GDM1 (cell line): ENCODE measurements at regions not wholly inside any gene's neighbourhood (a gene's known extent, or its start where the extent isn't known, plus 50 kb on each side); places are given as distances from the start of the nearest gene placed in this dataset.
"Not testable (repeated sequence)": the region's sequence is repeated elsewhere in the genome, so short reads cannot be mapped to it uniquely, and the experiment has no call there.

ENCODE experiments used
- DNase-seq: peaks from one replicate; lab custom pipeline; 2025; lab: John Stamatoyannopoulos, UW

GRCh38 chr11:87970762-87971161, 204.5 kb downstream of the RAB38 start:
- no peak for DNase-seq

- DNase-seq: no peak
Observed at GRCh38 chr11:87967459-87967858, 207.8 kb downstream of the RAB38 start.

GRCh38 chr11:87966694-87967093, 208.5 kb downstream of the RAB38 start:
- DNase-seq: no peak

GRCh38 chr11:87966216-87966615, 209.0 kb downstream of the RAB38 start:
- DNase-seq: no peak

DNA sequence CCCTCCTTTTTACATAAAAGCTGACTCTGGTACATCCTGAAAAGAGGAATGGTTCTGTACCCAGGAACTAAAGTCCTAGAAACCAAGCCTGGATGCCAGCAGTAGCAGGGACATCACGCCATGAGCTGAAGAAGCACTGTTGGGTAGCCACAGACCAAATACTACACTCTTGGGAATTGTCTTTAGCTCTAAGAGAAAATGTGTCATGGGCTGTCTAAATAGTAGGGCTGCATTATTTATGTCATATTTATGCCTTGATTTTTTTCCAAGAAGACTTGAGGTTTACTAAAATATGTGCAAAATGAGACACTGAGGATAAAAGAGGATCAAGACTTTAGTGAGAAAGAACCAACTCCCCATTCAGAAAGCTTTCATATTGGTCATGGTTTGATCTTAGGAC, 213.6 kb downstream of the RAB38 start:
- no peak for DNase-seq

- no peak for DNase-seq
Observed at GRCh38 chr11:87957961-87958360, 217.3 kb downstream of the RAB38 start.

GRCh38 chr11:87954476-87954875, 220.8 kb downstream of the RAB38 start:
- peak; percentile 36 for DNase-seq

DNA sequence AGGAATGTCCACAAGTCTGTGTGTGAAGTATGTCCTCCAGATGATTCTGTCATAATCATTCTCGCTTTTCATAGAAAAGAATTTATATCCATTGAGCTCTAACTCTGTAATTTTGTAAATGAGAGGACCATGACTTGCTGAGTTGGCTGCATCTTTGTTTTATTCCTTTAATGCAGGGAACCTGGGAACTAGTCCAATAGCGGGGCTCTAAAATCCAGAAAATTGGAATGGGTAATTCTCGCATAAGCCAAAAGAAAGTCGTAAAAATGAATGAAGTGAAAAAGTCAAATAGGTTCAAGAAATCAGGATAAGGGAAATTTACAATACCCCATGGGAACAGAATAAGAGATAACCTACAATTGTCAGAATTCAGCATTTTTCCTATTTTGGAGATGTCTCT, 232.5 kb downstream of the RAB38 start:
- no peak for DNase-seq

GRCh38 chr11:87934182-87934581, 241.1 kb downstream of the RAB38 start:
- DNase-seq: no peak

- no peak for DNase-seq
Observed at GRCh38 chr11:87926250-87926970, 248.8 kb downstream of the RAB38 start.

DNA sequence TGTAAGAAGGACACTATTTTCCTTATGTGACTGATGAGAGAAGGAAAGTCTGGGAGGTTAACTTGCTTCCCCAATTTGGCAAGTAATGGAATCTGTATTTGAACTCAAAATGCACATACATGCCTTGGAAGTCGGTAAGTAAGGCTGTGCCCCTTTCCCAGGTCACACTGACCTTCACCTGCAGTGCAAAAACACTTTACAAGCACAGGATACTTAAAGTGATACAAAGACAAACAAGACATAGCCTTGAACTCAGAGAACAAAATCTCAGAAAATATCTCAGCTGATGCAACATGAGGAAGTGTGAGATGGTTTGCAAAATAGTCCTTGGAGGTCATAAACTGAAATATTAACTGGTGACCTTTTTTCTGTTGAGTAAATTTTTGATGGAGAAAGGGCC, 251.1 kb downstream of the RAB38 start:
- no peak for DNase-seq

GRCh38 chr11:87917111-87917510, 258.1 kb downstream of the RAB38 start:
- no peak for DNase-seq

DNA sequence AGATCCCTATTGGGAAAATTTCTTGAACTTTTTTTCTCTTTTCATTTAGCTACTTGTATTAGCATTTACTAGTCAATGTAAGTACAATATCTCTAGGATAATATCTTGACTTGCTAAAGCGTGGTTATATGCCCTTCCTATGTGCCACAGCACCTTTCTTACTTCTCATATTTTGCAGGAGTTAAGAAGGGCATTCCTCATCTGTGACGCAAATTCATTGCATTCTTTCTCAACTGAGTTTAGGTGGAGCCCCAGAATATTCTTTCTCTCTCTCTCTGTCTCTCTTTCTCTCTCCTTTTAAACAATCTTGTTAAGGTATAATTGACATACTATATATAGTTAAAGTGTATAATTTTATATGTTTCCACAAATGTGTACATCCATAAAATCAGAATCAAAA, 266.1 kb downstream of the RAB38 start:
- DNase-seq: no peak

- no peak for DNase-seq
Observed at GRCh38 chr11:87908086-87908485, 267.2 kb downstream of the RAB38 start.

DNA sequence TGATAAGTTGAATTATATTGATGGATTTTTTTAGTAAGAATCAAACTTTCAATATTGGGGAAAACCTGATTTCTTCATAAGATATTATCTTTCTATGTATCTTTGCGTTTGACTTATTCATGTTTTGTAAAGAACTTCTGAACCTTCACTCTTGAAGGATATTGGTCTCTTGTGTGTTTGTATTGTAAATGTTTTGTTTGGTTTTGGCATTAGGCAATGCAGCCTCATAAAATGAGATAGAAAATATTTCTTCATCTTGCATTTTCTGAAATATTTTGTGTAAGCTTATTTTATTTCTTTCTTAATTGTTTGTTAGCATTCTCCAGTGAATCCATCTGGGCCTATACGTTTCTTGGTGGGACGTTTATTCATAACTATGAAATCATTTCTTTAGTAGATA, 271.9 kb downstream of the RAB38 start:
- no peak for DNase-seq

GRCh38 chr11:87901341-87901740, 273.9 kb downstream of the RAB38 start:
- no peak for DNase-seq

DNA sequence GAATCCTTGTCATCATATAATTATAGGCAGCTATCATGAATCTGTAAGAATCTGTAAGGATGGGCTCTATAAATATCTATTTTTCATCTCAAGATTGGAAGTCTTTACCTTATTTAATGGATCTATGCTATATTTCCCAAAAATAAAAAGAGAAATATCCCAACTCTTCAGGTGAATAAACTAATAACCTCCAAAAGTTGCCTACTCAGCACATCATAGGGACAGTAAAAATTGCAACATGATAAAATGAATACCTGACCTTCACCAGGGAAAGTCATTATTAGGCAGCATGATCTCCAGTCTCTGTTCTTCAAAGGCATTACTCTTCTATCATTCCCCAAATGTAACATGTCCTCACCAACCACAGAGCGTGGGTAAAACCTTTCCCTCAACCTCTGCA, 277.3 kb downstream of the RAB38 start:
- no peak for DNase-seq

DNA sequence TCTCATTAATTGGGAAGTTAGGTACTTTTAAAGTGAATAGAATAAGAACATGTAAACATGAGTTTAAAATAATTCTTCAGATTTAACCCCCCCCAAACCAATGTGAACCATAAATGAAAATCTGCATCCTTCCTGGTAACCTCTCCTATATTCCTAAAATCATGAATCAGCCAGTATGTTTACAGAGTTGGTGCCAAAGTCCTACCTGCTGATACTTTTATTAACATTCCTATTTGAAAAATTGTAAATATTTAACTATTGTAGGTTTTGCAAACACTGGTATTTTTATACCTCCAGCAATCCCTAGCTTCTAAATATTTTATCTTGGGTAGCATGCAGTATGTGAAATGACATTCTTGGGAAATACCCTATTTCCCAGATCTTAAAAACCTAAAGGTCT, 278.2 kb downstream of the RAB38 start:
- no peak for DNase-seq

DNA sequence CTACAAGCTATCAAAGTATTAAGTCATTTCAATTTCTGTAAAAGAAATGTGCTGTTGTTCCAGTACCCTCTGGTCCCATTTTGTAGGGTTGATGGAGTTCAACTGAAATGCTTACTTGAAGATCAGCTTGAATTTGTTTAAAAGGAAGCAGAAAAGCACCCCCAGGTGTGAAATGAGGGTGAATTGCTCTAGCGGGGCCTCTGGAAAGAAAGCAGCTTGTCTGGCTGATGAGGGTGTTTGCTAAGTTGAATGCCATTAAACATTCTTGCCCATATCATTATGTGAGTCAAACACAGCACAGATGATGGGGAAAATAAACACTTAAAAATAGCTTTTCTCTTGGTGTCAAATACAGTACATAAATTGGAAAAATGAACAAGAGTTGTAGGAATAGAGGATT, 280.3 kb downstream of the RAB38 start:
- DNase-seq: no peak

GRCh38 chr11:87892291-87892690, 283.0 kb downstream of the RAB38 start:
- DNase-seq: no peak

- DNase-seq: no peak
Observed at GRCh38 chr11:87889126-87889525, 286.1 kb downstream of the RAB38 start.

GRCh38 chr11:87885084-87885483, 290.2 kb downstream of the RAB38 start:
- not testable (repeated sequence) for DNase-seq

DNA sequence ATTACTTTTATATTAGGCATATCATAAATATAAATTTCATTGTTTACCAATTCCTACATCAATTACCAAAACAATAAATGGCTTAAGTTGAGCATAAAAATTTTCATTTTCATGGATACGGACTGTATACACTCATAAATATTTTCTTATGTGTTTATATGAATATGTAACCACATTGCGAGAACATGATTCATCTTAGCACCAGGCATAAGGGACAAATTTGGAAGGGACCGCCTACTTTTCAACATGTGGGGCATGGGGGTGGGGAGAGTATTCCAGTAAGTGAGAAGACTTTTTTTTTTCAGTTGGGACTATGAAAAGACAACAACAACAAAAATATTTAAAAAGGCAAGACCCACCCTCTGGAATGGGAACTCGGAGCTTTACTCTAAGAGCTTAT, 296.1 kb downstream of the RAB38 start:
- DNase-seq: no peak

DNA sequence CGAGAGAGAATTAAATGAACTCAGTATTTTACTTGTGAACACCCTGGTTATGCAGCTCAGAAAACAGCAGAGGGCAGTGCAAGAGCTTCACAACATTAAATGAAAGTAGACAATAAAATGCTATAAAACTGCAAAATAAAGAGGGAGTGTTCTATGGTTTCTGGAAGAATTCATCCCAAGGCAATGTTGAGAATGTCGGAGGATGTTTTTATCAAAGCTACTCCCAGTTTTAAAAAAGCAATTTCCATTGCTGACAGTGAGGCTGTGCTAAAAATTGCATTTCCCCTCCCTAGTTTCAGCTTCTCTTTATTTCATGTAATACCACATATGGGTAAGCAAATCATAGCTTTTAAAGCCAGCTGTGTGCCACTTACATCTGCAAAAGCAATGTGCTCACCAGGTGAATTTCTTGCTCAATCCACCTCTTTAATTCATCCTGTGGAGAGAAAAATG, 296.8 kb downstream of the RAB38 start:
- no peak for DNase-seq
